Epithelial cell of esophagus (primary cell): ENCODE measurements at regions not wholly inside any gene's neighbourhood (a gene's known extent, or its start where the extent isn't known, plus 50 kb on each side); places are given as distances from the start of the nearest gene placed in this dataset.
"Not testable (repeated sequence)": the region's sequence is repeated elsewhere in the genome, so short reads cannot be mapped to it uniquely, and the experiment has no call there.

Source experiments
- DNase-seq: peaks from one replicate; pipeline ENCODE4 v3.0.0; 2010; ENCODE audit warnings: low read depth
- H3K4me3 ChIP-seq: 2 replicates; pipeline ENCODE4 v1.5.1; 2011; ENCODE audit warnings: mild to moderate bottlenecking, low read length, control low read depth
- CTCF ChIP-seq: IDR thresholded peaks from 2 replicates; pipeline ENCODE4 v1.5.1; 2011; ENCODE audit warnings: low read depth, mild to moderate bottlenecking, low read length, control low read depth, inconsistent platforms; ENCODE audit not compliant: insufficient read depth; ENCODE audit errors: missing control alignments

GRCh38 chr16:29257419-29258336 is 148.8 kb downstream of the NPIPB11 start:
- H3K4me3 ChIP-seq, result not testable (repeated sequence)
- peak; percentile 53 for TF ChIP-seq CTCF
- peak; percentile 31 for DNase-seq

DNA sequence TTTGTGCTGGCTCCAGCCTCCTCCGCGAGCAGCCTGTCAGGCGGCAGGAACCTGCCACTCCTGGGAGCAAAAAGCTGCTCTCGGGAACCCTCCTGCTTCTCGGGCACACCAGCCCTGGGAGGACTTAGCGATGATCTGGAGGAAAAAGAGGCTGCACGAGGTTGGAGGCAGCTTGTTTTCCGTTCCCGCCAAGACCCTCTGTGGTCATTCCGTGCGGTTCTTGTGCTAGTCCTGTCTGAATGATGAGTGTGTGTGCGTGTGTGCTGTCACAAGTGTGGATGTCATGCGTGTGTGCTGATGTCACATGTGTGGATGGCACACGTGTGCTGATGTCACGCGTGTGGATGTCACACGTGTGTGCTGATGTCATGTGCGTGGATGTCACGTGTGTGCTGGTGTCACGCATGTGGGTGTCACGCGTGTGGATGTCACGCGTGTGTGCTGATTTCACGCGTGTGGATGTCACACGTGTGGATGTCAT is 150.0 kb downstream of the NPIPB11 start:
- DNase-seq, result no peak
- no peak overlapping the region for H3K4me3 ChIP-seq
- TF ChIP-seq CTCF, result no peak

GRCh38 chr16:29255957-29256356 is 150.6 kb downstream of the NPIPB11 start:
- not testable (repeated sequence) for DNase-seq, H3K4me3 ChIP-seq

DNA sequence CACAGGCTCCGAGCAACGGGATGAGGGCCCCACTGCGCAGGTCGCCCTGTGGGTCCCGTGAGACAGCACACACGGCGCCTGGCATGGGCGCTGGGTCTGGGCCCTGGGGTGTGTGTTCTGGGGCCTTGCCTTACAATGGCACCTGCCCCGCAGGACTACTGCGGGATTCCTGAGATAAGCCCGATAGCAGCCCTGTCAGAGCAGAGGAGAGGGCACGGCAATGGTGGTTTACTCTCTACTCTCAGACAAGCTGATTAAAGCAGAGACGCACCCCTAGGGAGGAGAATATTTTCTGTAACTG is 151.1 kb downstream of the NPIPB11 start:
- not testable (repeated sequence) for H3K4me3 ChIP-seq, DNase-seq

DNA sequence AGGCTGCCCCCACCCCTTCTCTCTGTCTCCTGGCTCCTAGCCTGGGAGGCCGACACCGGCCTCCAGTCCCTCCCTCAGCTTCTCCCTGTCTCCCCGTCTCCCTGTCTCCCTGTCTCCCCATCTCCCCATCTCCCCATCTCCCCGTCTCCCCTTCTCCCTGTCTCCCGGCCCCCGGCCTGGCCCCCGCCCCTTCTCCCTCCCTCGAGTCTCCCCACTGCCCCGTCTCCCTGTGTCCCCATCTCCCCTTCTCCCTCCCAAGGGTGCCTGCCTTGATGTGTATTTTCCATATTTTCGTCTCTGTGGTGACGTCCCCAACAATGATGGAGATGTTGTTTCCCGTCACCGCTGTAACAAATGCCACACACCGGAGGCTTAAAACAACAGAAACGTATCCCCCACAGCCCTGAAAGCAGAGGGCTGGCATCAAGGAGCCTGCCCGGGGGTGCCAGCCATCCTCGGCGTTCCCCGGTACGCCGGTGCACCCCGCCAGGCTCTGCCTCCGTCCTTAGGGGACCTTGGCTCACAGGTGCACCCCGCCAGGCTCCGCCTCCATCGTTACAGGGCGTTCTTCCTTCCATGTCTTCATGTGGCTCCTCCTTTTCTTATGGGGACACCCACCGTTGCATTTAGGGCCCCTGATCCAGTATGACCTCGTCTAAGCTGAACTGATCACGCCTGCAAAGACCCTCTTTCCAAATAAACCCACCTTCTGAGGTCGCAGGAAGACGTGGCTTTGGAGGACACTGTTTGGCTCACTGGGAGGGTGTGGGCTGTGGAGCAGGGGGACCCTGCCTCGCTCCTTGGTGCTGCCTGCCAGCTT is 151.6 kb downstream of the NPIPB11 start:
- H3K4me3 ChIP-seq, result no peak overlapping the region
- DNase-seq, result no peak
- TF ChIP-seq CTCF, result no peak

GRCh38 chr16:29253716-29254590 is 152.6 kb downstream of the NPIPB11 start:
- DNase-seq, H3K4me3 ChIP-seq: not testable (repeated sequence)

GRCh38 chr16:29253066-29253590 is 153.4 kb downstream of the NPIPB11 start:
- not testable (repeated sequence) for DNase-seq, H3K4me3 ChIP-seq

DNA sequence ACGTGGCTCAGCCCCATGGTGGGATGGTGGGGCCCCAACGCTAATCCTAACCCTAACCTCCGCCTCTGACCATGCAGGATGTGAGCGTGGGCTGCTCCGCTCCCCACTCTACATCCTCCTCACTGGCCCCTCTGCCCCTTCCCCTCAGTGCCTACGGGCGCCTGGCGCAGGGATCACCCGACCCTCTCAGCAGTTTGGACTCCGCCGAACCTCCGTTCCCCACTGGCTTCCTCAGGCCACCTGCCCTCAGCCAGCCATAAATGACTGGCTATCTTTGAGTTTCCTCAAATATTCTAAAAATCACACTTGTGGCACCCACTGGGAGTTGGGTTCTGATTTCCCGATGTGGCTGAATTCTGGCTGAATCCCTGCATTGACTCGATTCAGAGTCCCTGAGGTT is 154.2 kb downstream of the NPIPB11 start:
- not testable (repeated sequence) for DNase-seq, H3K4me3 ChIP-seq

DNA sequence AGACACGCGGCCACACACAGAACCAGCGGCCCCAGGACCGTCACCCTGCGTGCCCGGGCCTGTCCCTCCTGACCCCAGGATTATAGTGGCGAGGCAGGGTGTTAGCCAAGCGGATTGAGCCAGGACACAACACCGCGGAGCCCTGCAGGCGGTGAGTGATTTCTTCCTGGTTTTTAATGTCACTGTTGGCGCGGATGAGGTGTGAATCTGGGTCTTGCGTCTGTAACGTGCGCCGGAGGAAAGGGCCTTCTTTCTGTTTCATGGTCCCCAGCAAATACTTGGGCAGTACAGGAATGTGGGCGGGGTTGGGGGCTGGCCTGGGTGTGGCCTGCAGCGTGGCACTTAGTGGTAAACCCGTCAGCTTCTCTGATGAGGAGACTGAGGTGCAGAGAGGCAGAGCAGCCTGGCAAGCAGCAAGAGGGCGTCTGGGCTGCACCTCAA is 154.9 kb downstream of the NPIPB11 start:
- DNase-seq, result peak; percentile 30
- H3K4me3 ChIP-seq, result not testable (repeated sequence)

DNA sequence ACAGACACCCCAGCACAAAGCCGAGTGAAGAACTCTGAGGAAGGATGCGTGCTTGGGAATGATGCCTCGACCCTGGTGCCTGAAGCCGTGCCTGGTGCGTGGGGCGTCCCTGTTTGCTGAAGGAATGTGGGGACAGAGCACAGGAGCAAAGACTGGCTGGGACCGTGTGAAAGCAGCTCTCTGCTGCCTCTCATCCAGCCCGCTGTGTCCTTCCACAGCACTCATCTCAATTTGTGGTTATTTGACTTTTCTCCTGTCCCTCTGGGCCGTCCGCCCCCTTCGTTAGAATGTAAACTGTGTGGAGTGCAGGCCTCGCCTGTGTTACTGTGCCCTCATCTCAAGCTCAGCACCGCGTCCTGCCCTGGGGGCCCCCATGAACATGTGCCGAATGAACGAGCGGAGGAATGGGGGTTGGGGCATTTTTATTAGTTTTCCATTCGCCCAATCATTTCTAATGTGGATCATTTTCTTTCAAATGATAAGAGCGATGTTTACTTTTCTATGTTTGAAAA is 155.5 kb downstream of the NPIPB11 start:
- DNase-seq, H3K4me3 ChIP-seq: not testable (repeated sequence)

GRCh38 chr16:29250469-29250868 is 156.0 kb downstream of the NPIPB11 start:
- not testable (repeated sequence) for DNase-seq

GRCh38 chr16:29248940-29249318 is 157.6 kb downstream of the NPIPB11 start:
- not testable (repeated sequence) for H3K4me3 ChIP-seq, DNase-seq

More at GRCh38 chr16:29250469-29250868, 156.0 kb downstream of the NPIPB11 start:
- H3K4me3 ChIP-seq, result not testable (repeated sequence)

GRCh38 chr16:29248306-29248939 is 158.1 kb downstream of the NPIPB11 start:
- not testable (repeated sequence) for DNase-seq, H3K4me3 ChIP-seq

DNA sequence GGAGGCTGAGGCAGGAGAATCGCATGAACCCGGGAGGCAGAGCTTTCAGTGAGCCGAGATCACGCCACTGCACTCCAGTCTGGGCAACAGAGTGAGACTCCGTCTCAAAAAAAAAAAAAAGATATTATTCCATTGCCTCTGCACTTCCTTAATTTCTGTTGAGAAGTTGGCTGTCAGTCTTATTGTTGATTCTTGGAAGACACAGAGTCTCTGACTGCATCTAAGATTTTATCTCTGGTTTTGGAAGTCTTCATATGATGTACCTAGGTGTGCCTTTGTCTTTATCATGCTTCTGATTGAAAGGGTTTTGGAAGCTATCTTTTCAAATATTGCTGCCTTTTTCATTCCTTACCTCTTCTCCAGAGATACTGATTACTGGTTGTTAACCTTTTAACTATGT is 160.4 kb downstream of the NPIPB11 start:
- DNase-seq, H3K4me3 ChIP-seq: not testable (repeated sequence)
